Smooth muscle cell (in vitro differentiated cells): ENCODE measurements at regions not wholly inside any gene's neighbourhood (a gene's known extent, or its start where the extent isn't known, plus 50 kb on each side); places are given as distances from the start of the nearest gene placed in this dataset.

Experiments
- DNase-seq: peaks from one replicate; lab custom pipeline; 2025; ENCODE audit not compliant: unreplicated experiment; lab: John Stamatoyannopoulos, UW
- H2AFZ ChIP-seq: fragments of 200-600 bp; sonication (generic); 2 replicates; pipeline ENCODE4 v1.6.0; 2016; ENCODE audit warnings: antibody characterized with exemption, low read depth, mild to moderate bottlenecking
- H3F3A ChIP-seq: fragments of 200-600 bp; sonication (generic); 2 replicates; pipeline ENCODE4 v1.6.0; 2017; ENCODE audit warnings: antibody characterized with exemption, low read depth
- H3K27ac ChIP-seq: fragments of 200-600 bp; sonication (generic); 2 replicates; pipeline ENCODE4 v1.5.1; 2016; ENCODE audit warnings: low read depth, mild to moderate bottlenecking
- H3K27me3 ChIP-seq: fragments of 200-600 bp; sonication (generic); 2 replicates; pipeline ENCODE4 v1.6.1; 2016; ENCODE audit warnings: low read depth, mild to moderate bottlenecking
- H3K36me3 ChIP-seq: fragments of 200-600 bp; sonication (generic); 2 replicates; pipeline ENCODE4 v1.5.1; 2016; ENCODE audit warnings: low read depth
- H3K4me1 ChIP-seq: fragments of 200-600 bp; sonication (generic); 2 replicates; pipeline ENCODE4 v1.5.1; 2016; ENCODE audit warnings: low read depth
- H3K4me2 ChIP-seq: fragments of 200-600 bp; sonication (generic); 2 replicates; pipeline ENCODE4 v1.6.0; 2016; ENCODE audit warnings: mild to moderate bottlenecking
- H3K4me3 ChIP-seq: fragments of 200-600 bp; sonication (generic); 2 replicates; pipeline ENCODE4 v1.5.1; 2016; ENCODE audit warnings: mild to moderate bottlenecking
- H3K79me2 ChIP-seq: fragments of 200-600 bp; sonication (generic); 2 replicates; pipeline ENCODE4 v1.6.0; 2016; ENCODE audit warnings: low read depth, mild to moderate bottlenecking
- H3K9ac ChIP-seq: fragments of 200-600 bp; sonication (generic); 2 replicates; pipeline ENCODE4 v1.6.0; 2016; ENCODE audit warnings: low read depth
- H3K9me3 ChIP-seq: fragments of 200-600 bp; sonication (generic); replicated peaks from 2 replicates; pipeline ENCODE4 v1.5.1; 2016; ENCODE audit warnings: low read depth
- H4K20me1 ChIP-seq: fragments of 200-600 bp; sonication (generic); 2 replicates; pipeline ENCODE4 v1.6.0; 2016; ENCODE audit warnings: low read depth
- CTCF ChIP-seq: fragments of 200-600 bp; sonication (generic); IDR thresholded peaks from 2 replicates; pipeline ENCODE4 v1.5.1; 2017; ENCODE audit warnings: borderline replicate concordance, mild to moderate bottlenecking, antibody characterized with exemption; ENCODE audit not compliant: insufficient read depth, poor library complexity, severe bottlenecking
- WGBS: methylation state at CpG from one replicate; pipeline ENCODE4 v1.1.7; 2016; ENCODE audit warnings: low lambda C conversion rate; 5-methylcytosine and 5-hydroxymethylcytosine counted together

GRCh38 chr12:112573141-112573540, 154.4 kb downstream of the PTPN11 start:
- WGBS, result 92% methylated on average over 2 of the region's 2 CpGs
- DNase-seq, result no peak
- Histone ChIP-seq H3K36me3 (no peaks in the 10 kb centered on the region), H3K9ac (no peak overlapping the region), H3K27ac (no peak overlapping the region), H3K4me2 (no peak overlapping the region), H2AFZ (no peak overlapping the region), H3K4me3 (no peak overlapping the region), H3K4me1 (peaks cover 7% of the 10 kb centered on the region), H3K9me3 (no peaks in the 10 kb centered on the region), H3F3A (no peaks in the 10 kb centered on the region), H3K79me2 (no peaks in the 10 kb centered on the region), H4K20me1 (no peaks in the 10 kb centered on the region), H3K27me3 (peaks cover 60% of the 10 kb centered on the region)
- TF ChIP-seq CTCF, result no peak

- no peak for DNase-seq
- no peak for TF ChIP-seq CTCF
- no peak overlapping the region for H3K4me3 ChIP-seq
- 7% methylated on average over 24 of the region's 42 CpGs for WGBS
- no peaks in the 10 kb centered on the region for H3K79me2 ChIP-seq
- no peak overlapping the region for H2AFZ ChIP-seq
- H3K27me3 ChIP-seq, result peaks cover 66% of the 10 kb centered on the region
- H4K20me1 ChIP-seq, result no peaks in the 10 kb centered on the region
- H3F3A ChIP-seq, result no peaks in the 10 kb centered on the region
- peaks cover 7% of the 10 kb centered on the region for H3K4me1 ChIP-seq
- no peak overlapping the region for H3K4me2 ChIP-seq
- no peaks in the 10 kb centered on the region for H3K9me3 ChIP-seq
- no peaks in the 10 kb centered on the region for H3K36me3 ChIP-seq
- H3K27ac ChIP-seq, result no peak overlapping the region
- no peak overlapping the region for H3K9ac ChIP-seq
These were observed 156.3 kb downstream of the PTPN11 start for GRCh38 chr12:112574896-112575558.

GRCh38 chr12:112575559-112576067, 156.9 kb downstream of the PTPN11 start:
- no peak overlapping the region for H3K4me3 ChIP-seq
- H3K27me3 ChIP-seq, result peaks cover 66% of the 10 kb centered on the region
- H4K20me1 ChIP-seq, result no peaks in the 10 kb centered on the region
- DNase-seq, result no peak
- no peak overlapping the region for H3K9ac ChIP-seq
- H3K79me2 ChIP-seq, result no peaks in the 10 kb centered on the region
- peaks cover 7% of the 10 kb centered on the region for H3K4me1 ChIP-seq
- no peak overlapping the region for H3K4me2 ChIP-seq
- no peaks in the 10 kb centered on the region for H3F3A ChIP-seq
- H3K9me3 ChIP-seq, result no peaks in the 10 kb centered on the region
- WGBS, result 43% methylated on average over 22 of the region's 22 CpGs
- no peak overlapping the region for H3K27ac ChIP-seq
- no peak overlapping the region for H2AFZ ChIP-seq
- TF ChIP-seq CTCF, result no peak
- no peaks in the 10 kb centered on the region for H3K36me3 ChIP-seq
